Upper lobe of right lung (tissue), 1 donor: ENCODE measurements at regions not wholly inside any gene's neighbourhood (a gene's known extent, or its start where the extent isn't known, plus 50 kb on each side); places are given as distances from the start of the nearest gene placed in this dataset.

Experiments used
- ATAC-seq: fragments of 200-7000 bp; cut with Tn5 transposase; one replicate; pipeline ENCODE4 v1.9.1; 2020; ENCODE audit warnings: mild to moderate bottlenecking, moderate library complexity
- DNase-seq: peaks from one replicate; pipeline ENCODE4 v3.0.0-alpha.2; 2020
- H3K27ac ChIP-seq: fragments of 200-600 bp; one replicate; pipeline ENCODE4 v1.8.0; 2022
- H3K27me3 ChIP-seq: fragments of 200-600 bp; one replicate; pipeline ENCODE4 v1.8.0; 2022; ENCODE audit warnings: mild to moderate bottlenecking
- H3K36me3 ChIP-seq: fragments of 200-600 bp; one replicate; pipeline ENCODE4 v1.8.0; 2022
- H3K4me1 ChIP-seq: fragments of 200-600 bp; one replicate; pipeline ENCODE4 v1.8.0; 2022
- H3K4me3 ChIP-seq: fragments of 200-600 bp; one replicate; pipeline ENCODE4 v1.8.0; 2022; ENCODE audit warnings: mild to moderate bottlenecking
- H3K9me3 ChIP-seq: fragments of 200-600 bp; one replicate; pipeline ENCODE4 v1.8.0; 2022
- CTCF ChIP-seq: fragments of 200-600 bp; IDR thresholded peaks from one replicate; pipeline ENCODE4 v1.8.0; 2022; ENCODE audit warnings: antibody characterized with exemption
- intact Hi-C: fragments of 100-400 bp; cut with DNase I; formaldehyde crosslinking; loops from one replicate; pipeline ENCODE4 v1.11.0; 2022
- donor health status: DM: no; HTN: yes; CAD: no; lungs with severe emphysema.

- Histone ChIP-seq H3K4me1 (no peaks in the 10 kb centered on the region), H3K27ac (no peak overlapping the region), H3K27me3 (no peaks in the 10 kb centered on the region), H3K9me3 (no peaks in the 10 kb centered on the region), H3K36me3 (no peaks in the 10 kb centered on the region), H3K4me3 (no peak overlapping the region)
- intact Hi-C loops = no loop called here
- DNase-seq (no peak), ATAC-seq (no peak)
- no peak for TF ChIP-seq CTCF
Measured at GRCh38 chr12:90485560-90485959, 469.4 kb downstream of the CCER1 start.

- Histone ChIP-seq H3K27me3 (no peaks in the 10 kb centered on the region), H3K4me3 (no peak overlapping the region), H3K36me3 (no peaks in the 10 kb centered on the region), H3K9me3 (no peaks in the 10 kb centered on the region), H3K4me1 (no peaks in the 10 kb centered on the region), H3K27ac (no peak overlapping the region)
- no peak for ATAC-seq
- no peak for DNase-seq
- TF ChIP-seq CTCF = no peak
- intact Hi-C loops = no loop called here
Measured at GRCh38 chr12:90484094-90484493, 470.9 kb downstream of the CCER1 start.

GRCh38 chr12:90481748-90482147, 473.2 kb downstream of the CCER1 start:
- Histone ChIP-seq H3K27ac (no peak overlapping the region), H3K36me3 (no peaks in the 10 kb centered on the region), H3K27me3 (no peaks in the 10 kb centered on the region), H3K4me3 (no peak overlapping the region), H3K9me3 (no peaks in the 10 kb centered on the region), H3K4me1 (no peaks in the 10 kb centered on the region)
- TF ChIP-seq CTCF = no peak
- ATAC-seq (no peak), DNase-seq (no peak)
- intact Hi-C loops = no loop called here

GRCh38 chr12:90479237-90479636, 475.7 kb downstream of the CCER1 start:
- intact Hi-C loops = no loop called here
- Histone ChIP-seq H3K4me3 (no peak overlapping the region), H3K27me3 (no peaks in the 10 kb centered on the region), H3K9me3 (no peaks in the 10 kb centered on the region), H3K36me3 (no peaks in the 10 kb centered on the region), H3K27ac (no peak overlapping the region), H3K4me1 (no peaks in the 10 kb centered on the region)
- ATAC-seq (no peak), DNase-seq (no peak)
- TF ChIP-seq CTCF = no peak

- DNase-seq (no peak), ATAC-seq (no peak)
- Histone ChIP-seq H3K27ac (no peak overlapping the region), H3K9me3 (no peaks in the 10 kb centered on the region), H3K4me3 (no peak overlapping the region), H3K36me3 (no peaks in the 10 kb centered on the region), H3K4me1 (no peaks in the 10 kb centered on the region), H3K27me3 (no peaks in the 10 kb centered on the region)
- TF ChIP-seq CTCF = no peak
- intact Hi-C loops = no loop called here
Measured at GRCh38 chr12:90473831-90474230, 481.1 kb downstream of the CCER1 start.

- Histone ChIP-seq H3K9me3 (no peaks in the 10 kb centered on the region), H3K27ac (no peak overlapping the region), H3K4me1 (no peaks in the 10 kb centered on the region), H3K27me3 (no peaks in the 10 kb centered on the region), H3K4me3 (no peak overlapping the region), H3K36me3 (no peaks in the 10 kb centered on the region)
- intact Hi-C loops = no loop called here
- DNase-seq (no peak), ATAC-seq (no peak)
- TF ChIP-seq CTCF = no peak
Measured at GRCh38 chr12:90460681-90461080, 494.3 kb downstream of the CCER1 start.
